DMS153 treated with DMSO at 0.1 percent for 48 hours (cell line): ENCODE measurements at regions not wholly inside any gene's neighbourhood (a gene's known extent, or its start where the extent isn't known, plus 50 kb on each side); places are given as distances from the start of the nearest gene placed in this dataset.
"Not testable (repeated sequence)": the region's sequence is repeated elsewhere in the genome, so short reads cannot be mapped to it uniquely, and the experiment has no call there.

Experiments used
- DNase-seq: peaks from one replicate; lab custom pipeline; 2025; ENCODE audit not compliant: unreplicated experiment; lab: John Stamatoyannopoulos, UW

DNA sequence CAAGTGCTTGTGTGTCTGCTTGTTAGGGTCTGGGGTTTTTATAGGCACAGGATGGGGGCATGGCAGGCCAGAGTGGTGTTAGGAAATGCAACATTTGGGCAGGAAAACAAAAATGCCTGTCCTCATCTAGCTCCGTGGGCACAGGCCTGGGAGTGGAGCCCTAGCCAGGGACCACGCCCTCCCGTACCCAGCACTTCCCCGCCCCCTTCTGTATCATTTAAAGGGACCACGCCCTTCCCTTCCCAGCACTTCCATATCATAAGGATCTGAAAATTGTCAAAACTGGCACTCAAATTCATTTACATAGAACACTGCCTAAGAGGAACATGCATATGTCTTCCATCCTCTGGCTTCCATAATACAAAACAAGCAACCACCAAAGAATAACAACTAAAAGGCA lies 185.8 kb downstream of the B3GLCT start:
- no peak for DNase-seq

DNA sequence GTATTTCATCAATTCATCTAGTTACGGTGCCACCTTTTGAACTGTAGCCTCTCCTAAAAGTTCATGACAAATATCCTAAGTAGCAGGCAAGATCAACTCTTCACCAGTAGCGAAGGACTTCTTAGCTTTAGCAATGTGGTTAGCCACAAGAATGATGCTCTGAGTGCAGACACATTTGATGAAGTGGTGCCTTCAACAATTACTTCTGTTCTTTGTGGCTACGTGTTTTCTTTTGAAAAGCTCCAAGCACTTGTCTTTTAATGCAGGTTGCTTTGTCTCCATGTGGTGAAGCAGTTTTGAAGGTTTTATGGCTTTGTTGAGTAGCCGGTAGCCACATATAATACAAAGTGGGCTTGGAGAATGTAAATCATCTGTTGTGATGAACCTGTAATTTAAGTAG lies 194.7 kb downstream of the B3GLCT start:
- DNase-seq: no peak

DNA sequence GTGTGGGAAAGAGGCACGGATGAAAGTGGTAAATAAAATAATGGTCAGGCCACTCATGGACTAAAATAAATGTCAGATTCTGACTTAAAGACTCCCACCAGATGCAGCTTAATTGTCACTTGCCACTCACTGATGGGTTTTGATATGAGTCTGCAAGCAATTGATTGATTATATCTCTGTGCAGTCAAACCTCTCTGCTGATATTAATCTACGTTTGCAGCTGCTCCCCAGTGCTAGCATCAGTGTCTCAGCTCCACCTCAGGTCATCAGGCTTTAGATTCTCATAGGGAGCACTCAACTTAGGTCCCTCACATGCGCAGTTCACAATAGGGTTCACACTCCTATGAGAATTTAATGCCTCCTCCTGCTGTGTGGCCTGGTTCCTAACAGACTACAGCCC lies 195.3 kb downstream of the B3GLCT start:
- DNase-seq: no peak

DNA sequence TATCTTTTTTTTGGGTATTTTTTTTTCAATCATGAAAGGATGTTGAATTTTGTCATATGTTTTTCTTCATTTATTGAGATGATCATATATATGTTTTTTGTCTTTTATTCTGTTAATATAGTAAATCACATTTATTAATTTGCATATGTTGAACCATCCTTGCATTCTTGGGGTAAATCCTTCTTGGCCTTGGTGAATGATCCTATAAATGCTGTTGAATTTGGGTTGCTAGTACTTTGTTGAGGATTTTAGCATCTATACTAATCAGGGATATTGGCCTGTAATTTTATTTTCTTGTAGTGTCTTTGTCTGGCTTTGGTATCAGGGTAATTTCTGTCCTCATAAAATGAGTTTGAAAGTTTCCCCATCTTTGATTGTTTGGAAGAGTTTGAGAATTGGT lies 199.9 kb downstream of the B3GLCT start:
- DNase-seq: no peak

DNA sequence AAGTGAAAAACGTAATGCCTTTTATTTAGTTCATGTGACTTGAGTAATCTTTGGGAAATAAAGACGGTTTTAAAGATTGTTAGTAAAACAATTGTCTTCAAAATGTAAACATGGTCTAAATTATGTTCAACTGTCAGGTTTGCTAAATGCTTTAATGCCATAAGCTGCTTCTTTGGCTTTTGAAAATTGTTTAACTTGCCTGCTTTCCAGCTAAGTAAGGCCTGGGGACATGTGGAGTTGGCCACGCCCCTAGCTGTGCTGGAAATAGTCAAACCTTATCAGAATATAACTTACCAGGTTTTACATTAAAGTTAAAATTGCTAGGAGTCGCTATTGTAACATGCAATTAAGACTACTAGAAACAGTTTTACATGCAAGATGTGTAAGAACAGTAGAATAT lies 203.9 kb downstream of the B3GLCT start:
- not testable (repeated sequence) for DNase-seq

DNA sequence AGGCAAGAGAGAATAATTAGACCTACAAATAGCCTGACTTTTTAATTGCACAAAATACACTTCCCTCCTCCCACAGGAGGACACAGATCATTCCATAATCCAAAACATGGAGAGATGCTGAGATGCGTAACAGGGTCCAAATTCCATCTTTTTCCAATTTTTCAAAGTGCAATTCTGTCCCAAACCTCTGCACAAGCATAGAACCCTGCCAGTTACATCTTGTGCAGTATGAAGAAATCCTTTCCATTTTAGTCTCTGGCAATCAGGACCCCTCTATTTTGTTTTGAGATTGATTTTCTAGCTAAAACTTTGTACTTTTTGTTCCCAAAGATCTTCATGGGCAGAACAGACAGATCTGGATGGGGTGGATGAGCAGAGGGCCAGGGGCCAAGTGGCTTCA lies 209.2 kb downstream of the B3GLCT start:
- no peak for DNase-seq

DNA sequence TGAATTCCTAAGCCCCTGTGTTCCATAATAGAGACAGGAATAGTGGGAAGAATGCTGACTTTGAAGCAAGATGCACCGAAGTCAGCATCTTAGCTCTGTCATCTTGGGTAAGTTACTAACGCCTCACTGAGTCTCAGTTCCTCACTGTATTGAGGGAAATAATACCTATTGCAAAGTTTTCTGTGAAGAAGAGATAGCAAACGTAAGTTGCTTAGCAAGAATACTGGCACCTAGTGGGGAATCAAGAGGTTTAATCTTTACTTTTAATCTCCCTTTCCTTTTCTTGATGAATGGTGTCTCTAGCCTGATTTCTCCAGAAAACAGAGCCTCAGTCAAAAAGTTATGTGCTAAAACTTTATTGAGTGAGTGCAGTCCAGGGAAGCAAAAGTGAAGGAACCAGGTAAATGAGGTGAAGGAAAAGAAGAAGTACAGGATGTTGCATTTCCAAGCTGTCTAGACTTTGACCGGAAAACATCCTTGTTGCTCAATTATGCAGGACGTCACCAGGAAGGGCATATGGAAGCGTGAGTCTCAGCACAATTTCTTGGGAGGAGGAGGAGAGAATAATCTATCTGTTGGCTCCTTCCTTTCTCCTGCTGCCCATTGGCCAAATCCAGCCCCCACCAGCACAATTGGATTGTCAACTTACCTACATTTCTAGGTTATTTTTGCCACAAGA lies 210.0 kb downstream of the B3GLCT start:
- no peak for DNase-seq

DNA sequence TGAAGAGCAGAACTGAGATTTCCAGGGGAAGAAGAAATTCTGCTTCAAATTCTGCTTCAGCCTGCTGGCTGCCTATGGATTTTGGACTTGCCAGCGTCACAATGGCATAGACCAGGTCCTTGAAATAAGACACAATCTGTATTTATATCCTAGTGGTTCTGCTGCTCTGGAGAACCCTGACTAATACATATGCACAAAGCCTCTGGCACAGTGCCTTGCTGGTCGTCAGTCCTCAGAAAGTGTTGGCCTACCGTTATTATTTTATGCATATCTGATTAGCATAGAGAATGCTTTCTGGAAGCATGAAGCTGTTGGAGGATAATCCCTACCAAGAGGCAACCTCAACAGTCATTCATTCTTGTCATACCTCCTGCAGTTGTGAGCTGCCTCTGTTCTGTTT lies 213.7 kb downstream of the B3GLCT start:
- DNase-seq: no peak

DNA sequence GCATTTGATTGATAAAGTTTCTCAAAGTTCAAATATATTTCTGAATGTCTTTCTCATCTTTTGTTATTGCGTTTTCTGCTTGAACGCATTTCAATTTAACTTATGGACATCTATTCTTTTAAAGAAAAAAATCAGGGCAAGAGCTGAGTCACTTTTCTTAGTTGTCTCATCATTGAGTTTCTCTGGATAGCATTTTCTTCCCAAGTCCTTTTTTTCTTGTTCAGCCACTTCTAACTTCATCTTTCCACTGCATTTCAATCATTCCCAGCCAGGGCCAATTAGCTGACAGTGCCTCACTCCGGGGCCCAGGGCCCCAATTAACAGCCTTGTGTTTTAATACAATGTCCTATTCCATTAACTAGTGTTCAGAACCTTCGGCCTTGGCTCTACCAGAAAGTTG lies 216.3 kb downstream of the B3GLCT start:
- DNase-seq: no peak

DNA sequence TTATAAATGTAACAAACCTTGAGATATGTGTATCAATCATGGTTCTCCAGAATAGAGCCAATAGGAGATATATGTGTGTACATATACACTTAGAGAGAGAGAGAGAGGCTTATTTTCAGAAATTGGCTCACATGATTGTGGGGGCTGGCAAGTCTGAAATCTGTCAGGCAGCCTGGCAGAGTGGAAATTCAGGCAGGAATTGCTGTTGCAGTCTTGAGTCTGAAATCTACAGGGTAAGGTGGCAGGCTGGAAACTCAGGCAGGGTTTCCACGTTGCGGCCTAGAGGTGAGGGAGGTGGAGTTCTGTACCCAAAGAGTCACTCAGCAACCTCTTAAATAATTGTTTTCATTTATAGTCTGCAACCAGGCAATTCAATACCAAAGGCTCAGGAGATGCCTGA lies 218.4 kb downstream of the B3GLCT start:
- no peak for DNase-seq

DNA sequence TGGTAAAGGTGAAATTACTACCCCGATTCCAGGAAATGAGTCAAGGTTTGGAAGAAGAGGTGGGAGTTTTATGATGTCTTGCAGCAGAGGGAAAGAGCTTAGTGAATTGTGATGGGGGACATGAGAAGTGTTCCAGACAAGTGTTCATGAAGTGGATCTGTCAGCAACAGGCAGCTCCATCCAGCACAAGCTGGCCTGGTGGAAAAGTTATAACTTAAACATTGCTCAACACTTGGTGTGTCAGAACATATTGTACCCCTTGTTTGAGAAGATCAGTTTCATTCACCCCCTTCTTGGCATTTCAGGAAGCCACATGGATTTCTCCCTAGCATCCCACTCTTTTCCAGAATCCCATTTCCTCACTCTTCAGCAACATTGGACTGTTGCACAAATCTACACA lies 222.0 kb downstream of the B3GLCT start:
- DNase-seq: no peak

DNA sequence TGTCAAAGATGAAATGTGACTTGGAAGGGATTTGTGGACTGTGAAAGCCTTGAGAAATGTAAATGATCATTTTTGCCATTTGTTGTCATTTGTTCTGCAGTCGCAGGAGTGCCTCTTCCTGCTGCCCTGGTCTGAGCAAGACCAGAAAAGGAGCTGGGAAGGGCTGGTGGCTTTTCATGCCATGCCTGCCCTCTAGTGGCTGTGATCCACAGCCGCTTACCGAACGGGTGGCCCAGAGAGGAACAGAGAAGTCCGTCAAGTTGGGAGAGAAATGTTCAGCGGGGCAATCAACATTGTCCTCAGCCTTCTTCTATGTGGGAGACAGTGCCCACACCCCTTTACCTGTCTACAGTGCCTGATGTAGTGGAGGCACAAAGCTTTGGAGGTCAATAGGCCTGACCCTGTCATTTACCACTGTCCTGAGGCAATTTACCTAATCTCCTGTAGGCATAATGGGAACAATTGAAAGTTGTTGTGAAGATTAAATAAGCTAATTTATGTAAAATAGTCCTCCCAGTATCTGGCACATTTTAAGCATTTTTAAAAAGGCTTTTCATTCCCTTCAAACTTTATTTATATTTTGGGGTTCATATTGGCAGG lies 224.5 kb downstream of the B3GLCT start:
- DNase-seq: peak; percentile 53

DNA sequence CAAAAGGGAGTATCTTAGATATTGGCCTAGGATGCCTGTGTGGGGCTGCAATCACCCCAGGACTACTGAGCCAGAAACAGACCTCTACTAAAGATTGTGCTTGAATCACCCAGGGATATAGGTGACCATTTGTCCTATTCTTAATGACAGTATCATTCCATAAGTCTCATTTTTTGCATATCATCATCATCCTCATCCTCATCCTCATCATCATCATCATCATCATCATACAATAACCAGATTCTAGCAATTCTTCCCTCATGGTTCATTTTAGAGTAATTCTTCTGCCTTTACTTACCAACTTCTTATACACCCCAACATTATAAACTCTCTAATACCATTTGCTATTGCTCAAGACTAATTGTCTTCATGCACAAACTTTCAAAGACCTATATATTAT lies 226.6 kb downstream of the B3GLCT start:
- no peak for DNase-seq

DNA sequence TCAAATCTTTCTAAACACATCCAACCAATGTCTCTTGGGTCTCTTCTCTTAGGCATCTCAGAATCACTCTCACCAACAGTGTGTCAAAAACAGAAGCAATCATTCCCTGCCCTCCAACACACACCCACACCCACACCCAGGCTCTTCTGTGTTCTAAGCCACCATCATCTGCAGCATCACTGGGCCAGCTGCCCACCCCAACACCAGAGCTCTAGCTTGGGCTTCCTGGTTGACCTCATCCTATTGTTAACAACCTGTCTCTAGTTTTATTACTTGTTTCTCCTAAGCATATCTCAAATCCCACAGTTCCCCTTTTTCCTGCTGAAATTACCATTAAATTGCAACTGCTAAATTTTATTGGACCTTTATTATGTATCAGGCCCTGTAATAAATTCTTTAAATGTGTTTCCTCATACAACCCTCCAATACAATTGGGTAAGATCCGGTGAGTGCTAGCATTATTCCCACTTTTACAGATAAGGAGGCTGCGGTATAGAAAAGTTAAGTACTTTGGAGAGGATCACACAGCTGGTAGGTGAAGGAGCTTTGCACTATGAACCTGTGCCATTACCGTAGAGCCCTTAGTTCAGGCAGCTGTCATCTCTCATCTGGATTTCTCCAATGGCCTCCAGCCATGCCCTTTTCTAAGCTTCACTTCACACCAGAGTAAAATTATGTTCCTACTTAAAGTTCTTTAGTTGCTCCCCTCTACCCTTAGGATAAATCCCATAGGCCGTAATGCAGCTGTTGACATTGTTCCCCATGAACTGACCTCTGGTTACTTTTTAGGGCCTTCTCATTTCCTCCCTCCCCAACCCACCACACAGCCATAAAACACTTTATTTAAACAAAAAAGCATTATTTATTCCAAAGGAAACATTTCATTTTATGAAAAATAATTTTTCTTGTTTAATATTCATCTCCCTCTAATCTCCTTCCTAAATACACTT lies 227.7 kb downstream of the B3GLCT start:
- no peak for DNase-seq

DNA sequence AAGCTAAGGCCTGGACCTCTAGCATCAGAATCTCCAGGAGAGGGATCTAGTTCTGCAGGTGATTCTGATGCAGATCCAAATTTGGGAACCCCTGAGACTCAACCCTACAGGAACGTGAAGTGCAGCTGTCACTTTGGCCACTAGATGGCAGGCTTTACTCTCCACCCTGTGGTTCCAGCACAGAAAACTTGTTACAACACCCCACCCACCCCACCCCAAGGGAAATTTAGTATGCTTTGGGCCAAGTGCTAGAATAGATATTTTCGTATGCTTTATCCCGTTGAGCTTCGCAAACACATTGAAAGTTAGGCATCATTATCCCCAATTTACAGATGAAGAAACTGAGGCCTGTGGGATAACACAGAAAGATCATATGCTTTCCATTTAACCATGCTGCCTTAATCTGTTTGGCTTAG lies 232.0 kb downstream of the B3GLCT start:
- DNase-seq: no peak

DNA sequence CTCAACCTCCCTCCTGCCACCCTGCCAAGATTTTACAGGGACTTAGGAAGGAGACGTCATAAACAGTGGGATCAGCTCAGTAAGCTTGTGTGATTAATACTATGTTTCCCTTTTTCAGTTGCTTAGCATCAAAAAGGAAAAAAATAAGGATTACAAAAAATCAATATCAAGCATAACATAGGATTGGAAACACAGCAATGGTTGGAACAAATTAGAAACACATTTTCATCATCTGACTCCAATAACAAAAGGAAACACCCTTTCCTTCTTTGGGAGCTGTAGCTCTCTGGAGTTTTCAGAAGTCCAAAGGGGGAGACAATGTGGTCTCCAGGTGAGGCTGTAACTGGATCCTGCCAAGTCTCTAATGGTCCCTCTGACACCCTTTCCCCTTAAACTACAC lies 233.4 kb downstream of the B3GLCT start:
- no peak for DNase-seq

DNA sequence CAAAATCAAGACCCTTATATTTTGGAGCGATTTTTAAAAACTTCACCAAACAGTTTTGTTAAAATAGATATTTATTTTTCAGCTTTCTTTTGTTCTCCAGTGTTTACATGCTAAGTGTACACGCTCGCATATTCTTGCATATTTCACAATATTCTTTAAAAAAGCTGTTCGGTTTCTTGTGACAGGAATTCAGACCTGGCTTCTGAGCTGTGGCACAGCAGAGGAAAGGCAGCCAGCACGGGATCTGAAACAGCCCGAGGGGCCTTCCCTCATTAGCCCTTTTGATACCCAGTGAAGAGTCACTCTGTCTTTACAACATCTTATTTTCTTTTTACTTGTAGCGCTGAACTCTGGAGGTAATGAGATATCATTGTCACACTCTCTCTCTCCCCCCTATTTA lies 234.0 kb downstream of the B3GLCT start:
- DNase-seq: no peak

DNA sequence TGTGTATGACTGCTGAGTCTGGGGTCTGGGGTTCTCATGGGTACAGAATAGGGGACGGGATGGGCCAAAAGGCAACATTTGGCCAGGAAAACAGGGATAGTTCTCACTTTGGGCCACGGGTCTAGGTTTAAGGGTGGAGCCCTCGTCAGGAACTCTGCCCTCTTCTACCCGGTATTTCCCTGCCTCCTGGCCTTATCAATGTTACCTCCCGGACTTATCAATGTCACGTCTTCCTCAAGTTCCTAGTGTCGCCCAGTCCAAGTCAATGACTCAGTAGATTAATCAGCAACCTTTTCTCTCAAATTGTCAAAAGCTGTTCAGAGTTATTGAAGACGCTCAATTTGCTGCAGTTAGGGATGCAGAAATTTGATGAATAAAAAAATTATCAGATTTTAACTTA lies 234.8 kb downstream of the B3GLCT start:
- no peak for DNase-seq

DNA sequence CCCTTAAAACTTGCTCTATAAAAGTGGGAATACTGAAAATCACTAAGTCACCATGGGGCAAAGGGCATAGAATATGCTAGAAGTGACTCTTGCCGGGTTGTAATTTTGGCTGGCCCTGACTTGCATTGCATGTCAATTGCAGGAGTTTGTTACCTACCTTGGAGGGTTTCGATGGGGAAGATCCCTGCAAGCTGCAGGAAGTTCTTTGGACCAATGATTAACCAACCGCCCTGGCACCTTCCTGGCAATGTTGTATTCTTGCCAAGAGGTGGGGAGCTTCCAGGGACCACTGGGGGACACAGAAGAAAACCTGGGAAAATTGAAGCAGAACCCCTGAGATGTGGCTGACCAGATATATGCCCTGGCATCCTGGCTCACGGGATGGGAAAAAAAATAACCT lies 235.8 kb downstream of the B3GLCT start:
- no peak for DNase-seq

DNA sequence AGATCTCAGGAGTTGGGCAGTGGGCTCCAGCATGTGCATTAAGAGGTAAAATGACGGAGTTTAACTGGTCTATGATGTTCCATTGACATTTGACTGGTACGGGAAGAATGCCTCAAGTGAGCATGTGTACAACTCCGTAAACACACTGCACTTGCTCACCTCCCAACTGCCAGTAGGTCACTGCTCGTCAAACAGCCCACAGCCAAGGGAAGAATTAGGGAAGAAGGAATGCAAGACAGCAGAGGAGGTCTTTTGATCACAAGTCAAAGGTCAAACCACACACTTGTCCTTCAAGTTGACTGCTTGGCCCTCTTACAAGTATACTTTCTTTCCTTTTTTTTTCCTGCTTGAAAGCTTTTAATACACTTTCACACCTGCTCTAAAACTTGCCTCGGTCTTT lies 236.7 kb downstream of the B3GLCT start:
- DNase-seq: no peak

DNA sequence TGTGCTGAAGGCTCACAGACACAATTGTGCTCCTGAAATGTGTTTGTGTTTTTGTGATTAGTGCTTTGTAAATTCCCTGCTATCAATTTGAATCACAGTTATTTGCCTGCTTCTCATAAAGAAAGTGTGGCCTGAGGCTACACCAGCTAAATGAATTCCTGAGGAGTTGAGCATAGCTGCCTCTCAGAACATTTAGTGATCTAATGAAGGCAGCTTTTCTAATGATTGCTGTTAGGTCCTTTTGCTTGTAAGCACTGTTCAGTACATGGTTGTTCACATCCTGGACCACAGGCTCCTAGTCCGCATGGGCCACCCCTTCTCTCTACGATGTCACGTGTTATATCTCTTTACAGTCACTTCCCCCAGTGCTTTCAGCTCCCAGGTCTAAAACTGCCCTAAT lies 238.2 kb downstream of the B3GLCT start:
- DNase-seq: no peak

DNA sequence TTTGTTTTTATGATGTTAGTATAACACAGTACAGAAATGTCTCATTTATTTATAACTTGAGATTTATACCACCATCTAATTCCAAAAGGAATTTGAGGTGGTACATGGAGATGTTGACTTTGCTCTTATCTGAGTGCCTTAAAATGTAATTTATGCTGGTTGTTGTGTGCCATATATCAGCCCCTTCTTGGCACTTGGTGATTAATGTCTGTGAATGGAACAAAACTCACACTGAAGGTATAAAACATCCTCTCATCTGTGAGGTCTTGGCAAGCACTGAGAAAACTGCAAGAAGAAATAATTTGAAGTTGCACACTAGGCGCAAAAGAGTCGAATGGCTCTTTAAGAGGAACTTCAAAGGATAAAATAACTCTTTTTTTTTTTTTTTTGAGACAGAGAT lies 240.4 kb downstream of the B3GLCT start:
- DNase-seq: no peak
